ENCODE measurements at regions not wholly inside any gene's neighbourhood (a gene's known extent, or its start where the extent isn't known, plus 50 kb on each side); places are given as distances from the start of the nearest gene placed in this dataset.
A peak's percentile ranks its signal among the peaks of the same experiment; 100 is the strongest.

DNA sequence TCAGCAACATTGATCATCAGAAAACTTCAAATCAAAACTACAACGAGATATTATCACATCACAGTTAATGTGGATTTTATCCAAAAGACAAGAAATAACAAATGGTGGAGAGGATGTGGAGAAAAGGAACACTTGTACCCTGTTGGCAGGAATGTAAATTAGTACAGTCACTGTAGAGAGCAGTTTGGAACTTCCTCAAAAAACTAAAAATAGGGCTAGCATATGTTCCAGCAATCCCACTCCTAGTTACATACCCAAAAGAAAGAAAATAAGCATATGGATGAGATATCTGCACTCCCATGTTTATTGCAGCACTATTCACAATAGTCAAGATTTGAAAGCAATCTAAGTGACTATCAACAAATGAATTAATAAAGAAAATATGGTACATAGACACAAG lies 887.7 kb upstream of the MAN1A1 start:
- Histone ChIP-seq H4K20me1 (ENCODE audit: control insufficient read depth, extremely low read depth, insufficient read depth, low read length) (no peaks in the 10 kb centered on the region), H3K27ac (ENCODE audit: control insufficient read depth, insufficient read depth, low read length) (no peak overlapping the region), H3K27me3 (ENCODE audit: control insufficient read depth, extremely low read depth, insufficient read depth, low read length) (no peaks in the 10 kb centered on the region), H3K9me3 (ENCODE audit: control insufficient read depth, low read depth, low read length) (no peaks in the 10 kb centered on the region), H3K4me2 (ENCODE audit: control insufficient read depth, extremely low read depth, insufficient read depth, low read depth, low read length) (no peak overlapping the region), H3K79me2 (ENCODE audit: control insufficient read depth, insufficient read depth, low read length) (no peaks in the 10 kb centered on the region), H2AFZ (ENCODE audit: control insufficient read depth, low read length) (no peak overlapping the region), H3K9me1 (ENCODE audit: control insufficient read depth, extremely low read depth, insufficient read depth, low read length) (no peaks in the 10 kb centered on the region), H3K9ac (ENCODE audit: control insufficient read depth, extremely low read depth, insufficient read depth, low read length) (no peak overlapping the region), H3K36me3 (ENCODE audit: control insufficient read depth in 2 of 2, extremely low read depth in 1 of 2, insufficient read depth in 2 of 2, low read length in 2 of 2) (no peaks in the 10 kb centered on the region), H3K4me3 (ENCODE audit: control insufficient read depth in 2 of 3, extremely low read depth in 1 of 3, insufficient read depth in 2 of 3, low read depth in 1 of 3, low read length in 3 of 3) (no peak overlapping the region), H3K4me1 (ENCODE audit: control insufficient read depth, extremely low read depth, insufficient read depth, low read length) (no peaks in the 10 kb centered on the region)
- DNase-seq (ENCODE audit: low read depth, low spot score) = no peak
- FAIRE-seq = no peak
- TF ChIP-seq, protein P1, sequence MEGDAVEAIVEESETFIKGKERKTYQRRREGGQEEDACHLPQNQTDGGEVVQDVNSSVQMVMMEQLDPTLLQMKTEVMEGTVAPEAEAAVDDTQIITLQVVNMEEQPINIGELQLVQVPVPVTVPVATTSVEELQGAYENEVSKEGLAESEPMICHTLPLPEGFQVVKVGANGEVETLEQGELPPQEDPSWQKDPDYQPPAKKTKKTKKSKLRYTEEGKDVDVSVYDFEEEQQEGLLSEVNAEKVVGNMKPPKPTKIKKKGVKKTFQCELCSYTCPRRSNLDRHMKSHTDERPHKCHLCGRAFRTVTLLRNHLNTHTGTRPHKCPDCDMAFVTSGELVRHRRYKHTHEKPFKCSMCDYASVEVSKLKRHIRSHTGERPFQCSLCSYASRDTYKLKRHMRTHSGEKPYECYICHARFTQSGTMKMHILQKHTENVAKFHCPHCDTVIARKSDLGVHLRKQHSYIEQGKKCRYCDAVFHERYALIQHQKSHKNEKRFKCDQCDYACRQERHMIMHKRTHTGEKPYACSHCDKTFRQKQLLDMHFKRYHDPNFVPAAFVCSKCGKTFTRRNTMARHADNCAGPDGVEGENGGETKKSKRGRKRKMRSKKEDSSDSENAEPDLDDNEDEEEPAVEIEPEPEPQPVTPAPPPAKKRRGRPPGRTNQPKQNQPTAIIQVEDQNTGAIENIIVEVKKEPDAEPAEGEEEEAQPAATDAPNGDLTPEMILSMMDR (optimal IDR thresholded peaks at IDR 0.05 in 1 of 3, IDR thresholded peaks at IDR 0.05 in 1 of 3, conservative IDR thresholded peaks at IDR 0.05 in 1 of 3; ENCODE audit: extremely low read depth in 1 of 3, insufficient read depth in 2 of 3, low read length in 3 of 3) = no peak
- TF ChIP-seq EZH2 (IDR thresholded peaks at IDR 0.05; ENCODE audit: low read length) = no peak
- dilution Hi-C loops (cut with MboI; ENCODE audit: extremely low pct_ligation_motif_present, low sequenced_read_pairs) = no loop called here

DNA sequence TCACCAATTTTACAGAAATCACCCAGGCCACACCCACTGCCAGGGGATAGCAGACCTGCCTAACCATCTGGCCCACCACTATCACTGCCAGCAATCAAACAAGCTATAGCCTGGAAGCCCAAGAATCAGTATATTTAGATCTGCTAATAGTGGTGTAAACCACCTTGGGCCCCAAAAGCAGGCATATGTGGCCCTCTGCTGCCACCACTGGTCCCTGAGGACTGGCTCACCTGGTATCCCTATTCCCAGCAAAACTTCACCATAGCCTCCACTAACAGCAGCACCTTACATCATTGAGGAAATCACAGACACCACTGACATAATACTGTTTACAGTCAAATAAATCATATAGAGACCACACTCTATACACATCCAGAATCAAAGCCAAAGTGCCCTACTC lies 880.4 kb upstream of the MAN1A1 start:
- Histone ChIP-seq H3K79me2 (ENCODE audit: control insufficient read depth, insufficient read depth, low read length) (no peaks in the 10 kb centered on the region), H3K9me1 (ENCODE audit: control insufficient read depth, extremely low read depth, insufficient read depth, low read length) (no peaks in the 10 kb centered on the region), H3K27ac (ENCODE audit: control insufficient read depth, insufficient read depth, low read length) (no peak overlapping the region), H3K4me3 (ENCODE audit: control insufficient read depth in 2 of 3, extremely low read depth in 1 of 3, insufficient read depth in 2 of 3, low read depth in 1 of 3, low read length in 3 of 3) (no peak overlapping the region), H2AFZ (ENCODE audit: control insufficient read depth, low read length) (no peak overlapping the region), H3K9ac (ENCODE audit: control insufficient read depth, extremely low read depth, insufficient read depth, low read length) (no peak overlapping the region), H4K20me1 (ENCODE audit: control insufficient read depth, extremely low read depth, insufficient read depth, low read length) (no peaks in the 10 kb centered on the region), H3K9me3 (ENCODE audit: control insufficient read depth, low read depth, low read length) (no peaks in the 10 kb centered on the region), H3K27me3 (ENCODE audit: control insufficient read depth, extremely low read depth, insufficient read depth, low read length) (no peaks in the 10 kb centered on the region), H3K4me1 (ENCODE audit: control insufficient read depth, extremely low read depth, insufficient read depth, low read length) (no peaks in the 10 kb centered on the region), H3K4me2 (ENCODE audit: control insufficient read depth, extremely low read depth, insufficient read depth, low read depth, low read length) (no peak overlapping the region), H3K36me3 (ENCODE audit: control insufficient read depth in 2 of 2, extremely low read depth in 1 of 2, insufficient read depth in 2 of 2, low read length in 2 of 2) (no peaks in the 10 kb centered on the region)
- dilution Hi-C loops (cut with MboI; ENCODE audit: extremely low pct_ligation_motif_present, low sequenced_read_pairs) = no loop called here
- no peak for DNase-seq (ENCODE audit: low read depth, low spot score)
- no peak for FAIRE-seq
- TF ChIP-seq, protein P1 (optimal IDR thresholded peaks at IDR 0.05 in 1 of 3, IDR thresholded peaks at IDR 0.05 in 1 of 3, conservative IDR thresholded peaks at IDR 0.05 in 1 of 3; ENCODE audit: extremely low read depth in 1 of 3, insufficient read depth in 2 of 3, low read length in 3 of 3) = peak in 2 of 3 experiments; percentile 46 to 54
- TF ChIP-seq EZH2 (IDR thresholded peaks at IDR 0.05; ENCODE audit: low read length) = no peak

Measured in keratinocyte (primary cell).